ENCODE measurements at regions not wholly inside any gene's neighbourhood (a gene's known extent, or its start where the extent isn't known, plus 50 kb on each side); places are given as distances from the start of the nearest gene placed in this dataset.

DNA sequence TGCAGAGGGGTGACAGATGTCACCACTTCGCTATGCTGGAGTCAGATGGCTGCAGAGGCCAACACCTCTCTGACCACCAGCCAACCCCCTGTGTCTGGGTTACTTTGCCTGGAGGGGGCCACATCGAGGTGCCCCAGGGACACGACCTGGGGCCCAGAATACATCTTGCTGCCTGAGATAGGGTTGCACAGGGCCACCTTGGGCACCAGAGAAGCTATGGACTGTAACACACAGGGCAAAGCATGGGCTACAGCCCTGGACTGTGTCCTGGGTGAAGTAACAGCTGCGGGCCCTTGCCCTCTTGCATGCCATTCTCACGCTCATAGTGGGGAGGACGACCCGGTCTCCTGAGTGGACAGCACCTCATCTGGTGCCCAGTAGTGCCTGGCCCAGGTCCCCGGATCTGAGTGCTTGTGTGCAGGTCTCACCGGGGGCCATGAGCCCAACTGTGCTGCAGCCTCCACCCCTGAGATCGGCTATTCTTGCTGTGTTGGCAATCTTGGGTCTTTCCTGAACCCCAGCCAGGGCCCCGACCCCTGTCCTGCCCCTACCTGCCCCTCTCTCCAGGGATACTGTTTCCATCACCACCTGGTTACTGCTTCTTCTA lies 115.2 kb upstream of the GDF10 start:
- no peak overlapping the region for H3K9ac ChIP-seq (ENCODE audit: low read length)
- TF ChIP-seq RAD21 (conservative IDR thresholded peaks at IDR 0.05) (no peak), MXI1 (conservative IDR thresholded peaks at IDR 0.05; ENCODE audit: poor library complexity, severe bottlenecking) (no peak), POLR2AphosphoS5 (IDR thresholded peaks at IDR 0.05) (no peak), TAF1 (IDR thresholded peaks at IDR 0.05; ENCODE audit: low read depth) (no peak), EZH2 (IDR thresholded peaks at IDR 0.05; ENCODE audit: borderline replicate concordance, insufficient read depth, low read length, poor library complexity, severe bottlenecking) (no peak), EP300 (conservative IDR thresholded peaks at IDR 0.05; ENCODE audit: poor library complexity, severe bottlenecking) (no peak), SMC3 (conservative IDR thresholded peaks at IDR 0.05; ENCODE audit: poor library complexity) (no peak)
- TF ChIP-seq, protein P1, sequence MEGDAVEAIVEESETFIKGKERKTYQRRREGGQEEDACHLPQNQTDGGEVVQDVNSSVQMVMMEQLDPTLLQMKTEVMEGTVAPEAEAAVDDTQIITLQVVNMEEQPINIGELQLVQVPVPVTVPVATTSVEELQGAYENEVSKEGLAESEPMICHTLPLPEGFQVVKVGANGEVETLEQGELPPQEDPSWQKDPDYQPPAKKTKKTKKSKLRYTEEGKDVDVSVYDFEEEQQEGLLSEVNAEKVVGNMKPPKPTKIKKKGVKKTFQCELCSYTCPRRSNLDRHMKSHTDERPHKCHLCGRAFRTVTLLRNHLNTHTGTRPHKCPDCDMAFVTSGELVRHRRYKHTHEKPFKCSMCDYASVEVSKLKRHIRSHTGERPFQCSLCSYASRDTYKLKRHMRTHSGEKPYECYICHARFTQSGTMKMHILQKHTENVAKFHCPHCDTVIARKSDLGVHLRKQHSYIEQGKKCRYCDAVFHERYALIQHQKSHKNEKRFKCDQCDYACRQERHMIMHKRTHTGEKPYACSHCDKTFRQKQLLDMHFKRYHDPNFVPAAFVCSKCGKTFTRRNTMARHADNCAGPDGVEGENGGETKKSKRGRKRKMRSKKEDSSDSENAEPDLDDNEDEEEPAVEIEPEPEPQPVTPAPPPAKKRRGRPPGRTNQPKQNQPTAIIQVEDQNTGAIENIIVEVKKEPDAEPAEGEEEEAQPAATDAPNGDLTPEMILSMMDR (IDR thresholded peaks at IDR 0.05; ENCODE audit: poor library complexity, severe bottlenecking), result no peak
- TF ChIP-seq, protein P2, sequence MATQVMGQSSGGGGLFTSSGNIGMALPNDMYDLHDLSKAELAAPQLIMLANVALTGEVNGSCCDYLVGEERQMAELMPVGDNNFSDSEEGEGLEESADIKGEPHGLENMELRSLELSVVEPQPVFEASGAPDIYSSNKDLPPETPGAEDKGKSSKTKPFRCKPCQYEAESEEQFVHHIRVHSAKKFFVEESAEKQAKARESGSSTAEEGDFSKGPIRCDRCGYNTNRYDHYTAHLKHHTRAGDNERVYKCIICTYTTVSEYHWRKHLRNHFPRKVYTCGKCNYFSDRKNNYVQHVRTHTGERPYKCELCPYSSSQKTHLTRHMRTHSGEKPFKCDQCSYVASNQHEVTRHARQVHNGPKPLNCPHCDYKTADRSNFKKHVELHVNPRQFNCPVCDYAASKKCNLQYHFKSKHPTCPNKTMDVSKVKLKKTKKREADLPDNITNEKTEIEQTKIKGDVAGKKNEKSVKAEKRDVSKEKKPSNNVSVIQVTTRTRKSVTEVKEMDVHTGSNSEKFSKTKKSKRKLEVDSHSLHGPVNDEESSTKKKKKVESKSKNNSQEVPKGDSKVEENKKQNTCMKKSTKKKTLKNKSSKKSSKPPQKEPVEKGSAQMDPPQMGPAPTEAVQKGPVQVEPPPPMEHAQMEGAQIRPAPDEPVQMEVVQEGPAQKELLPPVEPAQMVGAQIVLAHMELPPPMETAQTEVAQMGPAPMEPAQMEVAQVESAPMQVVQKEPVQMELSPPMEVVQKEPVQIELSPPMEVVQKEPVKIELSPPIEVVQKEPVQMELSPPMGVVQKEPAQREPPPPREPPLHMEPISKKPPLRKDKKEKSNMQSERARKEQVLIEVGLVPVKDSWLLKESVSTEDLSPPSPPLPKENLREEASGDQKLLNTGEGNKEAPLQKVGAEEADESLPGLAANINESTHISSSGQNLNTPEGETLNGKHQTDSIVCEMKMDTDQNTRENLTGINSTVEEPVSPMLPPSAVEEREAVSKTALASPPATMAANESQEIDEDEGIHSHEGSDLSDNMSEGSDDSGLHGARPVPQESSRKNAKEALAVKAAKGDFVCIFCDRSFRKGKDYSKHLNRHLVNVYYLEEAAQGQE (IDR thresholded peaks at IDR 0.05; ENCODE audit: borderline replicate concordance), result no peak
- no peak overlapping the region for H2AFZ ChIP-seq (ENCODE audit: low read depth, low read length)
- H3K27ac ChIP-seq (ENCODE audit: low read length), result no peak overlapping the region
- no peaks in the 10 kb centered on the region for H4K20me1 ChIP-seq (ENCODE audit: insufficient read depth)
- H3K4me3 ChIP-seq (ENCODE audit: low read length), result no peak overlapping the region
- no peaks in the 10 kb centered on the region for H3F3A ChIP-seq (ENCODE audit: insufficient read depth, low read length, poor library complexity, severe bottlenecking)
- H3K79me2 ChIP-seq (replicated peaks; ENCODE audit: insufficient read depth, low read length), result no peaks in the 10 kb centered on the region
- H3K36me3 ChIP-seq (ENCODE audit: insufficient read depth, low read length), result no peaks in the 10 kb centered on the region
- H3K9me3 ChIP-seq (ENCODE audit: low read length), result no peaks in the 10 kb centered on the region
- H3K27me3 ChIP-seq (ENCODE audit: insufficient read depth, low read depth, low read length), result no peaks in the 10 kb centered on the region
- H3K9me2 ChIP-seq (ENCODE audit: insufficient read depth, low read length), result no peaks in the 10 kb centered on the region
- no peak overlapping the region for H3K4me2 ChIP-seq (ENCODE audit: low read length)

DNA sequence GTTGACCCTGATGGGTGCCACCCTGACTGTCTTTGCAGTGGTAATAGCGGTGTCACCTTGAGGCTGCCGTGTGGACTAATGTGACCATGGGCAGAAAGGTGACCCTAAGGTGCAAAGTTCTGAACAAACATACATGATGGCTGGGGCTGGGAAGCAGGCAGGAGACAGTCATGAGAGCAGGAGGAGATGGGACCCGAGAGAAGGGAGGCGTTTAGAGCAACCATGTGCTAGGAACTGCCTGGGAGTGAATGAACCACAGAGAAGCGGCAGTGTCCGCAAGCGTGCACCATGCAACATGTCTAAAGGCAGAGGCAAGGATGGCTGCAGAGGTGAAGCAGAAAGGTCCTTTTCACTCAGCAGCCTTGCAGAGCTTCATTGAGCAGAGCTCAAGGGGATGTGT lies 113.1 kb upstream of the GDF10 start:
- H3K9me3 ChIP-seq (ENCODE audit: low read length), result no peaks in the 10 kb centered on the region
- no peaks in the 10 kb centered on the region for H3K27me3 ChIP-seq (ENCODE audit: insufficient read depth, low read depth, low read length)
- H3K9me2 ChIP-seq (ENCODE audit: insufficient read depth, low read length), result no peaks in the 10 kb centered on the region
- TF ChIP-seq RAD21 (conservative IDR thresholded peaks at IDR 0.05) (no peak), MXI1 (conservative IDR thresholded peaks at IDR 0.05; ENCODE audit: poor library complexity, severe bottlenecking) (no peak), POLR2AphosphoS5 (IDR thresholded peaks at IDR 0.05) (no peak), EZH2 (IDR thresholded peaks at IDR 0.05; ENCODE audit: borderline replicate concordance, insufficient read depth, low read length, poor library complexity, severe bottlenecking) (no peak), TAF1 (IDR thresholded peaks at IDR 0.05; ENCODE audit: low read depth) (no peak), SMC3 (conservative IDR thresholded peaks at IDR 0.05; ENCODE audit: poor library complexity) (no peak), EP300 (conservative IDR thresholded peaks at IDR 0.05; ENCODE audit: poor library complexity, severe bottlenecking) (no peak)
- TF ChIP-seq, protein P1 (IDR thresholded peaks at IDR 0.05; ENCODE audit: poor library complexity, severe bottlenecking), result no peak
- TF ChIP-seq, protein P2 (IDR thresholded peaks at IDR 0.05; ENCODE audit: borderline replicate concordance), result no peak
- no peaks in the 10 kb centered on the region for H3K79me2 ChIP-seq (replicated peaks; ENCODE audit: insufficient read depth, low read length)
- H3K9ac ChIP-seq (ENCODE audit: low read length), result no peak overlapping the region
- H3F3A ChIP-seq (ENCODE audit: insufficient read depth, low read length, poor library complexity, severe bottlenecking), result no peaks in the 10 kb centered on the region
- no peak overlapping the region for H2AFZ ChIP-seq (ENCODE audit: low read depth, low read length)
- H4K20me1 ChIP-seq (ENCODE audit: insufficient read depth), result no peaks in the 10 kb centered on the region
- no peak overlapping the region for H3K4me2 ChIP-seq (ENCODE audit: low read length)
- no peak overlapping the region for H3K4me3 ChIP-seq (ENCODE audit: low read length)
- H3K36me3 ChIP-seq (ENCODE audit: insufficient read depth, low read length), result no peaks in the 10 kb centered on the region
- no peak overlapping the region for H3K27ac ChIP-seq (ENCODE audit: low read length)

All from neural cell (in vitro differentiated cells).